Endothelial cell of umbilical vein (primary cell): ENCODE measurements at regions not wholly inside any gene's neighbourhood (a gene's known extent, or its start where the extent isn't known, plus 50 kb on each side); places are given as distances from the start of the nearest gene placed in this dataset.

Source experiments
- BruUV-seq: library from RNA; stranded (reverse); fragments of 400-500 nt; replicated peaks from 2 replicates; lab custom pipeline; 2021; lab: Mats Ljungman, UMichigan
- CTCF ChIA-PET: fragments of 300-600, 350-600 bp; sonication (Branson Sonifier 250); formaldehyde crosslinking; loops from one replicate; lab custom pipeline; 2021; ENCODE audit warnings: antibody characterized with exemption, inconsistent platforms; lab: Charles Lee
- POLR2A ChIA-PET: fragments of 300-600, 350-600 bp; sonication (Branson Sonifier 250); formaldehyde crosslinking; loops from one replicate; lab custom pipeline; 2021; ENCODE audit warnings: antibody characterized with exemption, inconsistent platforms; lab: Charles Lee
- DNase-seq: peaks from one replicate; pipeline ENCODE4 v3.0.0-alpha.2; 2011; ENCODE audit warnings: low read depth, low spot score
- FAIRE-seq: peaks from 2 replicates; lab custom pipeline; 2011; peaks lifted over from hg19 to GRCh38; lab: Jason Lieb, UNC
- H2AFZ ChIP-seq: 2 replicates; pipeline ENCODE4 v1.6.0; 2012; ENCODE audit warnings: low read depth, low read length, control low read depth, inconsistent platforms
- H3K27ac ChIP-seq: 2 replicates; pipeline ENCODE4 v1.5.1; 2011; ENCODE audit warnings: low read depth, mild to moderate bottlenecking, control low read depth, low read length, moderate library complexity; ENCODE audit not compliant: insufficient read depth
- H3K27me3 ChIP-seq, 2 experiments: 2 replicates each; pipeline versions ENCODE4 v1.6.0 to v1.6.1; 2011; ENCODE audit warnings: low read length in 2 of 2, mixed read lengths in 1 of 2; ENCODE audit not compliant: control insufficient read depth in 2 of 2, insufficient read depth in 2 of 2
- H3K36me3 ChIP-seq, 2 experiments: 2 replicates in 1 of 2; 3 replicates in 1 of 2; pipeline ENCODE4 v1.5.1; 2011; ENCODE audit warnings: low read length in 2 of 2, mild to moderate bottlenecking in 1 of 2, moderate library complexity in 1 of 2; ENCODE audit not compliant: control insufficient read depth in 2 of 2, insufficient read depth in 2 of 2; ENCODE audit errors: extremely low read depth in 1 of 2
- H3K4me1 ChIP-seq: 3 replicates; pipeline ENCODE4 v1.5.1; 2011; ENCODE audit warnings: mild to moderate bottlenecking, low read length; ENCODE audit not compliant: control insufficient read depth, insufficient read depth; ENCODE audit errors: extremely low read depth
- H3K4me2 ChIP-seq: 2 replicates; pipeline ENCODE4 v1.6.1; 2011; ENCODE audit warnings: low read length, control low read depth, mixed read lengths; ENCODE audit not compliant: insufficient read depth
- H3K4me3 ChIP-seq, 3 experiments: fragments of 200-600 bp in 1 of 3; sonication (generic), shearing (Covaris generic) in 1 of 3; replicated peaks in 1 of 3; 2 replicates each; pipeline ENCODE4 v1.5.1; 2011 to 2016; ENCODE audit warnings: control low read depth in 3 of 3, low read length in 3 of 3, mild to moderate bottlenecking in 2 of 3, inconsistent platforms in 1 of 3, low read depth in 1 of 3, moderate library complexity in 1 of 3; ENCODE audit not compliant: insufficient read depth in 1 of 3
- H3K79me2 ChIP-seq: 2 replicates; pipeline ENCODE4 v1.6.0; 2012; ENCODE audit warnings: low read length, inconsistent platforms; ENCODE audit not compliant: control insufficient read depth, insufficient read depth
- H3K9ac ChIP-seq: replicated peaks from 2 replicates; pipeline ENCODE3; 2011; ENCODE audit warnings: low read length, control low read depth; ENCODE audit not compliant: insufficient read depth; ENCODE audit errors: extremely low read depth
- H3K9me1 ChIP-seq: replicated peaks from 3 replicates; pipeline ENCODE4 v1.6.0; 2011; ENCODE audit warnings: mild to moderate bottlenecking, low read length; ENCODE audit not compliant: control insufficient read depth, insufficient read depth; ENCODE audit errors: extremely low read depth
- H3K9me3 ChIP-seq: replicated peaks from 2 replicates; pipeline ENCODE4 v1.5.1; 2012; ENCODE audit warnings: low read length, inconsistent platforms; ENCODE audit not compliant: control insufficient read depth, insufficient read depth
- H4K20me1 ChIP-seq: replicated peaks from 2 replicates; pipeline ENCODE3; 2011; ENCODE audit warnings: mild to moderate bottlenecking, low read length; ENCODE audit not compliant: control insufficient read depth, insufficient read depth; ENCODE audit errors: extremely low read depth
- CTCF ChIP-seq, 2 donors: IDR thresholded peaks; 1 replicate in 1 of 2; 2 replicates in 1 of 2; pipeline ENCODE4 v1.5.1; 2011; ENCODE audit warnings: low read length in 2 of 2, mild to moderate bottlenecking in 2 of 2, moderate library complexity in 2 of 2, control low read depth in 1 of 2, inconsistent platforms in 1 of 2, low read depth in 1 of 2; ENCODE audit not compliant: insufficient read depth in 1 of 2; ENCODE audit errors: extremely low read depth in 1 of 2
- JUN ChIP-seq: IDR thresholded peaks from 2 replicates; pipeline ENCODE4 v1.6.1; 2011; ENCODE audit warnings: borderline replicate concordance, low read depth; ENCODE audit not compliant: insufficient read length, insufficient read depth
- MAX ChIP-seq: IDR thresholded peaks from 2 replicates; pipeline ENCODE4 v1.6.1; 2011; ENCODE audit not compliant: insufficient read depth, insufficient read length
- dilution Hi-C: fragments of 300-500 bp; cut with MboI; formaldehyde crosslinking; loops from one replicate; pipeline ENCODE4 v1.15.0; 2019; ENCODE audit warnings: low sequenced_read_pairs; ENCODE audit not compliant: extremely low pct_ligation_motif_present
- intact Hi-C: fragments of 100-400 bp; cut with micrococcal nuclease; formaldehyde crosslinking; loops from one replicate; pipeline ENCODE4 v1.10.0; 2022

- CTCF ChIA-PET: interaction anchor here (1.2 kb wide), 1 partner anchor 12 kb away, joined by 3 read pairs; no protein-coding TSS in a partner anchor
- intact Hi-C loops (no loop called here), dilution Hi-C loops (no loop called here)
- BruUV-seq: no TSS peak
- no peak overlapping the region for H3K9ac ChIP-seq
- no peak for TF ChIP-seq MAX
- H4K20me1 ChIP-seq: no peaks in the 10 kb centered on the region
- no peaks in the 10 kb centered on the region for H3K4me1 ChIP-seq
- H3K36me3 ChIP-seq: no peaks in the 10 kb centered on the region
- no peaks in the 10 kb centered on the region for H3K79me2 ChIP-seq
- H3K27me3 ChIP-seq: peaks cover 1 to 3% of the 10 kb centered on the region in 2 experiments
- no peak overlapping the region for H3K27ac ChIP-seq
- no peak overlapping the region for H3K4me3 ChIP-seq
- DNase-seq (no peak), FAIRE-seq (no peak)
- no peak overlapping the region for H2AFZ ChIP-seq
- no peaks in the 10 kb centered on the region for H3K9me3 ChIP-seq
- H3K4me2 ChIP-seq: no peak overlapping the region
- POLR2A ChIA-PET: no interaction called here
- no peaks in the 10 kb centered on the region for H3K9me1 ChIP-seq
Measured at GRCh38 chr3:137116619-137117018, 158.8 kb downstream of the IL20RB start.

GRCh38 chr3:137121704-137122314, 164.0 kb downstream of the IL20RB start:
- intact Hi-C loops: loop anchor here (1.0 kb wide), 1 partner anchor 849 kb away; no protein-coding TSS in a partner anchor
- dilution Hi-C loops: no loop called here
- peaks cover 0 to 2% of the 10 kb centered on the region in 2 experiments for H3K27me3 ChIP-seq
- H2AFZ ChIP-seq: no peak overlapping the region
- no peaks in the 10 kb centered on the region for H3K9me1 ChIP-seq
- H3K27ac ChIP-seq: no peak overlapping the region
- no peaks in the 10 kb centered on the region for H3K9me3 ChIP-seq
- H3K4me3 ChIP-seq: no peak overlapping the region
- peak; percentile 30 for DNase-seq
- ChIA-PET POLR2A (no interaction called here), CTCF (interaction anchor here (0.6 to 3.4 kb wide), 8 partner anchors 10 to 824 kb away, joined by 3 to 27 read pairs (median 3); no protein-coding TSS in a partner anchor)
- H3K36me3 ChIP-seq: no peaks in the 10 kb centered on the region
- FAIRE-seq: peak; percentile 72
- TF ChIP-seq JUN (no peak), CTCF (IDR thresholded peaks at IDR 0.05; ENCODE audit: extremely low read depth in 1 of 2, insufficient read depth in 1 of 2, low read depth in 1 of 2, low read length in 2 of 2) (peak; percentile 38 to 71)
- no peak overlapping the region for H3K9ac ChIP-seq
- BruUV-seq: no TSS peak
- no peaks in the 10 kb centered on the region for H3K4me1 ChIP-seq
- no peaks in the 10 kb centered on the region for H4K20me1 ChIP-seq
- H3K79me2 ChIP-seq: no peaks in the 10 kb centered on the region
- H3K4me2 ChIP-seq: no peak overlapping the region
